CD4-positive, alpha-beta memory T cell (primary cell): ENCODE measurements at regions not wholly inside any gene's neighbourhood (a gene's known extent, or its start where the extent isn't known, plus 50 kb on each side); places are given as distances from the start of the nearest gene placed in this dataset.

Experiments
- CTCF ChIA-PET: fragments of 350-600 bp; sonication (Branson Sonifier 250); formaldehyde crosslinking; loops from one replicate; lab custom pipeline; 2021; ENCODE audit warnings: inconsistent platforms; ENCODE audit not compliant: partially characterized antibody; lab: Charles Lee
- POLR2A ChIA-PET: fragments of 350-600 bp; sonication (Branson Sonifier 250); formaldehyde crosslinking; loops from one replicate; lab custom pipeline; 2021; ENCODE audit not compliant: partially characterized antibody; lab: Charles Lee
- DNase-seq, 5 donors: peaks; one replicate each; pipeline versions ENCODE4 v3.0.0 to v3.0.0-alpha.2; 2020 to 2022; ENCODE audit warnings: mixed read lengths in 1 of 5
- H3K27ac ChIP-seq: one replicate; pipeline ENCODE4 v1.7.0; 2013; ENCODE audit warnings: low read depth, low read length
- H3K27me3 ChIP-seq: 2 replicates; pipeline ENCODE4 v1.7.0; 2013; ENCODE audit warnings: mild to moderate bottlenecking, low read length, moderate library complexity; ENCODE audit not compliant: insufficient read depth
- H3K36me3 ChIP-seq: 2 replicates; pipeline ENCODE4 v1.7.0; 2013; ENCODE audit warnings: mild to moderate bottlenecking, low read length, moderate library complexity; ENCODE audit not compliant: insufficient read depth
- H3K4me1 ChIP-seq: 2 replicates; pipeline ENCODE4 v1.7.0; 2013; ENCODE audit warnings: mild to moderate bottlenecking, low read length, moderate library complexity; ENCODE audit not compliant: insufficient read depth
- H3K4me3 ChIP-seq, 2 donors: one replicate each; pipeline ENCODE4 v1.7.0; 2013; ENCODE audit warnings: low read length in 2 of 2, mild to moderate bottlenecking in 1 of 2
- H3K9me3 ChIP-seq, 2 donors: one replicate each; pipeline ENCODE4 v1.7.0; 2013; ENCODE audit warnings: low read length in 2 of 2, control low read depth in 1 of 2; ENCODE audit not compliant: control insufficient read depth in 1 of 2
- H3K27ac Mint-ChIP-seq, 7 donors: one replicate each; pipeline ENCODE4 v1.8.0; 2020 to 2021; ENCODE audit warnings: mixed read lengths in 7 of 7, mild to moderate bottlenecking in 6 of 7, inconsistent platforms in 3 of 7, moderate library complexity in 3 of 7
- H3K27me3 Mint-ChIP-seq, 2 donors: one replicate each; pipeline ENCODE4 v1.8.0; 2020 to 2021; ENCODE audit warnings: mixed read lengths in 2 of 2
- H3K36me3 Mint-ChIP-seq, 2 donors: one replicate each; pipeline ENCODE4 v1.8.0; 2020 to 2021; ENCODE audit warnings: mixed read lengths in 2 of 2, inconsistent platforms in 1 of 2, mild to moderate bottlenecking in 1 of 2
- H3K4me1 Mint-ChIP-seq, 4 donors: one replicate each; pipeline ENCODE4 v1.8.0; 2020 to 2021; ENCODE audit warnings: mixed read lengths in 4 of 4, mild to moderate bottlenecking in 1 of 4
- H3K4me3 Mint-ChIP-seq, 8 donors: one replicate each; pipeline ENCODE4 v1.8.0; 2020 to 2021; ENCODE audit warnings: mixed read lengths in 8 of 8, mild to moderate bottlenecking in 7 of 8, moderate library complexity in 6 of 8, inconsistent platforms in 3 of 8
- H3K9me3 Mint-ChIP-seq, 8 donors: one replicate each; pipeline ENCODE4 v1.8.0; 2020 to 2021; ENCODE audit warnings: mixed read lengths in 8 of 8, mild to moderate bottlenecking in 5 of 8, inconsistent platforms in 3 of 8, moderate library complexity in 1 of 8
- intact Hi-C: fragments of 100-400 bp; cut with micrococcal nuclease; formaldehyde crosslinking; loops from one replicate; pipeline ENCODE4 v1.15.1; 2023

GRCh38 chr9:79034583-79034982 is 537.2 kb upstream of the TLE4 start:
- CTCF ChIA-PET = no interaction called here
- Mint-ChIP-seq H3K36me3 (no peaks in the 10 kb centered on the region), H3K27me3 (no peaks in the 10 kb centered on the region), H3K4me3 (no peak overlapping the region), H3K4me1 (no peaks in the 10 kb centered on the region), H3K27ac (no peak overlapping the region), H3K9me3 (peaks cover 0 to 2% (median 0%) of the 10 kb centered on the region in 8 donors)
- POLR2A ChIA-PET = no interaction called here
- no peak for DNase-seq
- Histone ChIP-seq H3K36me3 (no peaks in the 10 kb centered on the region), H3K9me3 (no peaks in the 10 kb centered on the region), H3K4me3 (no peak overlapping the region), H3K4me1 (no peaks in the 10 kb centered on the region), H3K27me3 (no peaks in the 10 kb centered on the region), H3K27ac (no peak overlapping the region)
- intact Hi-C loops = no loop called here

GRCh38 chr9:79037338-79037737 is 534.4 kb upstream of the TLE4 start:
- CTCF ChIA-PET = no interaction called here
- POLR2A ChIA-PET = no interaction called here
- Histone ChIP-seq H3K4me3 (no peak overlapping the region), H3K27ac (no peak overlapping the region), H3K4me1 (no peaks in the 10 kb centered on the region), H3K36me3 (no peaks in the 10 kb centered on the region), H3K27me3 (no peaks in the 10 kb centered on the region), H3K9me3 (no peaks in the 10 kb centered on the region)
- H3K9me3 Mint-ChIP-seq = peaks cover 0 to 2% (median 0%) of the 10 kb centered on the region in 8 donors
- DNase-seq = no peak
- H3K27ac Mint-ChIP-seq = no peak overlapping the region
- no peaks in the 10 kb centered on the region for H3K4me1 Mint-ChIP-seq
- H3K27me3 Mint-ChIP-seq = no peaks in the 10 kb centered on the region
- intact Hi-C loops = no loop called here
- H3K4me3 Mint-ChIP-seq = no peak overlapping the region
- no peaks in the 10 kb centered on the region for H3K36me3 Mint-ChIP-seq

DNA sequence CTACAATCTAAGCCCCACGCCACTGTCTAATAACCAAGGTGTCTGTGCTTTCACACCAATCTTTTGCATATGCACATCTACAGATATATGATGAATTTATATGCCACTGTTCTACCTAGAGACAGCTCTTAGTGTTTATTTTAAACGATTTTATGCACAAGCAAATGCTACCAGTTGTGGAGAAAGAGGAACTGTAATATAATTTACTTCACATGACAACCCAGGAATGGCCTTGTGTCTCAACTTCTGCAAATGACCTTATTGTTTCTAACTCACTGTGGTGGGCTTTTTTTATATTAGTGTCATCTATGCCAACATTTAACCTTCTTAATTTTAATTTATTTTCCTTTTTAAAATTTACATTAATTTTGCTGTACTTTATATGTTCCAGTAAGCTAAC is 531.1 kb upstream of the TLE4 start:
- no peaks in the 10 kb centered on the region for H3K9me3 ChIP-seq
- intact Hi-C loops = no loop called here
- Mint-ChIP-seq H3K4me1 (no peaks in the 10 kb centered on the region), H3K9me3 (peaks cover 0 to 2% (median 0%) of the 10 kb centered on the region in 8 donors), H3K4me3 (no peak overlapping the region), H3K36me3 (no peaks in the 10 kb centered on the region), H3K27me3 (no peaks in the 10 kb centered on the region), H3K27ac (no peak overlapping the region)
- H3K27ac ChIP-seq = no peak overlapping the region
- no peaks in the 10 kb centered on the region for H3K36me3 ChIP-seq
- no peak overlapping the region for H3K4me3 ChIP-seq
- POLR2A ChIA-PET = no interaction called here
- H3K27me3 ChIP-seq = no peaks in the 10 kb centered on the region
- DNase-seq = no peak
- no peaks in the 10 kb centered on the region for H3K4me1 ChIP-seq
- CTCF ChIA-PET = no interaction called here

GRCh38 chr9:79041266-79041665 is 530.5 kb upstream of the TLE4 start:
- H3K9me3 ChIP-seq = no peaks in the 10 kb centered on the region
- H3K27me3 Mint-ChIP-seq = no peaks in the 10 kb centered on the region
- H3K36me3 ChIP-seq = no peaks in the 10 kb centered on the region
- H3K4me3 ChIP-seq = no peak overlapping the region
- H3K27ac Mint-ChIP-seq = no peak overlapping the region
- H3K4me1 Mint-ChIP-seq = no peaks in the 10 kb centered on the region
- no peak overlapping the region for H3K4me3 Mint-ChIP-seq
- ChIA-PET POLR2A (no interaction called here), CTCF (no interaction called here)
- H3K27ac ChIP-seq = no peak overlapping the region
- no peaks in the 10 kb centered on the region for H3K36me3 Mint-ChIP-seq
- peaks cover 0 to 2% (median 0%) of the 10 kb centered on the region in 8 donors for H3K9me3 Mint-ChIP-seq
- intact Hi-C loops = no loop called here
- no peak for DNase-seq
- H3K4me1 ChIP-seq = no peaks in the 10 kb centered on the region
- H3K27me3 ChIP-seq = no peaks in the 10 kb centered on the region

GRCh38 chr9:79043916-79044315 is 527.8 kb upstream of the TLE4 start:
- Mint-ChIP-seq H3K27me3 (no peaks in the 10 kb centered on the region), H3K36me3 (no peaks in the 10 kb centered on the region), H3K27ac (no peak overlapping the region), H3K4me3 (no peak overlapping the region), H3K4me1 (no peaks in the 10 kb centered on the region), H3K9me3 (peaks cover 0 to 2% (median 0%) of the 10 kb centered on the region in 8 donors)
- no peak overlapping the region for H3K27ac ChIP-seq
- no peak for DNase-seq
- no peaks in the 10 kb centered on the region for H3K4me1 ChIP-seq
- no peaks in the 10 kb centered on the region for H3K36me3 ChIP-seq
- intact Hi-C loops = no loop called here
- H3K9me3 ChIP-seq = no peaks in the 10 kb centered on the region
- CTCF ChIA-PET = no interaction called here
- POLR2A ChIA-PET = interaction anchor here (0.6 kb wide), 1 partner anchor 38 kb away, joined by 3 read pairs; no protein-coding TSS in a partner anchor
- no peak overlapping the region for H3K4me3 ChIP-seq
- no peaks in the 10 kb centered on the region for H3K27me3 ChIP-seq

DNA sequence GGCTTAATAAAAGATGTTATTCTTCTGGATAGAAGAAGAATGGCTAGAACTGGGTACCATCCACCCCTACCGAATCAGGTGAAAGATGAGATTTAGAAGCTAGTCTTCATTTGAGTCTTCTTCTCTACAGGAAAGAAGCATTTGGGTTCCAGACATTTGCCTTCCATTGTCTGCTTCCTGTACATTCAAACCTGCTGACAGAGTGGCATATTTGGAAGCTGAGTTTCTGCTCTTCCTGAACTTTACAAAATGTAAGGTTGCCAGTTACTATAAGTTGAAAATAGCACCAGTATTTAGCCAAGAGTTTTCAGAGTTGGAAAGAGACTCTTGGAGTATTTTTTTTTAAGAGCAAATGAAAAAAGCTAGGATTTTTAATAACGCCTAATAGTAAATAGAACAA is 525.4 kb upstream of the TLE4 start:
- CTCF ChIA-PET = no interaction called here
- Mint-ChIP-seq H3K27ac (no peak overlapping the region), H3K27me3 (peaks cover 0 to 1% of the 10 kb centered on the region in 2 donors), H3K4me3 (no peak overlapping the region), H3K4me1 (no peaks in the 10 kb centered on the region), H3K36me3 (no peaks in the 10 kb centered on the region), H3K9me3 (peaks cover 0 to 5% (median 0%) of the 10 kb centered on the region in 8 donors)
- Histone ChIP-seq H3K4me3 (no peak overlapping the region), H3K36me3 (no peaks in the 10 kb centered on the region), H3K27me3 (no peaks in the 10 kb centered on the region), H3K4me1 (no peaks in the 10 kb centered on the region), H3K27ac (no peak overlapping the region), H3K9me3 (no peaks in the 10 kb centered on the region)
- POLR2A ChIA-PET = no interaction called here
- DNase-seq = no peak
- intact Hi-C loops = no loop called here

GRCh38 chr9:79049371-79049770 is 522.4 kb upstream of the TLE4 start:
- intact Hi-C loops = no loop called here
- H3K4me3 Mint-ChIP-seq = no peak overlapping the region
- ChIA-PET POLR2A (no interaction called here), CTCF (no interaction called here)
- Histone ChIP-seq H3K4me3 (no peak overlapping the region), H3K27me3 (no peaks in the 10 kb centered on the region), H3K4me1 (no peaks in the 10 kb centered on the region), H3K9me3 (no peaks in the 10 kb centered on the region), H3K36me3 (no peaks in the 10 kb centered on the region), H3K27ac (no peak overlapping the region)
- no peak for DNase-seq
- peaks cover 0 to 9% (median 1%) of the 10 kb centered on the region in 8 donors for H3K9me3 Mint-ChIP-seq
- no peaks in the 10 kb centered on the region for H3K4me1 Mint-ChIP-seq
- no peaks in the 10 kb centered on the region for H3K36me3 Mint-ChIP-seq
- no peak overlapping the region for H3K27ac Mint-ChIP-seq
- peaks cover 0 to 1% of the 10 kb centered on the region in 2 donors for H3K27me3 Mint-ChIP-seq

DNA sequence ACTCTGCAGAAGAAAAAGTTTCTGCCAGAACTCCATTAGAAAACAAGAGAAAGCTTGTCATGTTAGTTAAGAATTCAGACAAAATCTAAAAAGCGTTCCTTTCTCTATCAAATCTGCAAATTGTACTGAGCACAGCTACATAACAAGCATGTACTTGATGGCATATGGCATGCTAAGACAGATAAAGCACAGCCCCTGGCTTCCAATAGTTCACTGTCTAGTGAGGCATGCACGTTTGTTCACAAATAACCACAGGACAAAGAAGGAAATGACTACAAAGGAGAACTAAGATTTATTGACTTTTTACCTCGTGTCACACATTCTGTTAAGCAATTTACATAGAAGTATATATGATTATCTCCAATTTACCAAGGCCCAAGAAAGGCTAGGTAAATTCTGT is 518.2 kb upstream of the TLE4 start:
- DNase-seq = no peak
- Mint-ChIP-seq H3K4me3 (no peak overlapping the region), H3K27ac (no peak overlapping the region), H3K4me1 (no peaks in the 10 kb centered on the region), H3K9me3 (peaks cover 0 to 7% (median 3%) of the 10 kb centered on the region in 8 donors), H3K27me3 (peaks cover 0 to 1% of the 10 kb centered on the region in 2 donors), H3K36me3 (no peaks in the 10 kb centered on the region)
- Histone ChIP-seq H3K36me3 (no peaks in the 10 kb centered on the region), H3K4me3 (no peak overlapping the region), H3K27me3 (no peaks in the 10 kb centered on the region), H3K9me3 (no peaks in the 10 kb centered on the region), H3K27ac (no peak overlapping the region), H3K4me1 (no peaks in the 10 kb centered on the region)
- intact Hi-C loops = no loop called here
- CTCF ChIA-PET = no interaction called here
- POLR2A ChIA-PET = no interaction called here
